Upper lobe of right lung (tissue), 1 donor: ENCODE measurements at regions not wholly inside any gene's neighbourhood (a gene's known extent, or its start where the extent isn't known, plus 50 kb on each side); places are given as distances from the start of the nearest gene placed in this dataset.
A peak's percentile ranks its signal among the peaks of the same experiment; 100 is the strongest.

Source experiments
- ATAC-seq: fragments of 200-7000 bp; cut with Tn5 transposase; one replicate; pipeline ENCODE4 v1.9.1; 2020; ENCODE audit warnings: mild to moderate bottlenecking, moderate library complexity
- DNase-seq: peaks from one replicate; pipeline ENCODE4 v3.0.0-alpha.2; 2020
- H3K27ac ChIP-seq: fragments of 200-600 bp; one replicate; pipeline ENCODE4 v1.8.0; 2022
- H3K27me3 ChIP-seq: fragments of 200-600 bp; one replicate; pipeline ENCODE4 v1.8.0; 2022; ENCODE audit warnings: mild to moderate bottlenecking
- H3K36me3 ChIP-seq: fragments of 200-600 bp; one replicate; pipeline ENCODE4 v1.8.0; 2022
- H3K4me1 ChIP-seq: fragments of 200-600 bp; one replicate; pipeline ENCODE4 v1.8.0; 2022
- H3K4me3 ChIP-seq: fragments of 200-600 bp; one replicate; pipeline ENCODE4 v1.8.0; 2022; ENCODE audit warnings: mild to moderate bottlenecking
- H3K9me3 ChIP-seq: fragments of 200-600 bp; one replicate; pipeline ENCODE4 v1.8.0; 2022
- intact Hi-C: fragments of 100-400 bp; cut with DNase I; formaldehyde crosslinking; loops from one replicate; pipeline ENCODE4 v1.11.0; 2022
- TF ChIP-seq, protein P1 (sequence below): fragments of 200-600 bp; IDR thresholded peaks from one replicate; pipeline ENCODE4 v1.8.0; 2022; ENCODE audit warnings: antibody characterized with exemption
- donor health status: DM: no; HTN: yes; CAD: no; lungs with severe emphysema.

DNA sequence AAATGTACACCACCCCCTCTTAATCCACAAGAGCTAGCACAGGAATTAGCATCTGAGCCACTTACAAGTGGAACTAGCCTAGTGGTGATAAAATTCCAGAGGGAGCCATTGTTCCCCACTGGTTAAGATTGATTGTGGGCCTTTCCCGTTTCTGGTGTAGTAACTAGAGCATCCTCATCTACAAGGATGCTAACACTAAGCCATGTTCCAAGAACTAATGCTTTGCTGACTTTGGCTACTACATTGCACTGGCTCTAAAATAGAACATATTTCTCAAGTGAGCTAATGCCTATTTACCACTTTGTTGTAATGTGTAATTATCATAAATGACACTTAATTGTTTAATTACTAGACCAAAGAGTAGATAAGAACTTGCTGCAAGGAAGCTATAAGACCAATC, 143.7 kb downstream of the FZD1 start:
- Histone ChIP-seq H3K9me3 (no peaks in the 10 kb centered on the region), H3K4me3 (no peak overlapping the region), H3K27ac (no peak overlapping the region), H3K27me3 (no peaks in the 10 kb centered on the region), H3K36me3 (no peaks in the 10 kb centered on the region), H3K4me1 (no peaks in the 10 kb centered on the region)
- DNase-seq (no peak), ATAC-seq (no peak)
- intact Hi-C loops = no loop called here
- TF ChIP-seq, protein P1, sequence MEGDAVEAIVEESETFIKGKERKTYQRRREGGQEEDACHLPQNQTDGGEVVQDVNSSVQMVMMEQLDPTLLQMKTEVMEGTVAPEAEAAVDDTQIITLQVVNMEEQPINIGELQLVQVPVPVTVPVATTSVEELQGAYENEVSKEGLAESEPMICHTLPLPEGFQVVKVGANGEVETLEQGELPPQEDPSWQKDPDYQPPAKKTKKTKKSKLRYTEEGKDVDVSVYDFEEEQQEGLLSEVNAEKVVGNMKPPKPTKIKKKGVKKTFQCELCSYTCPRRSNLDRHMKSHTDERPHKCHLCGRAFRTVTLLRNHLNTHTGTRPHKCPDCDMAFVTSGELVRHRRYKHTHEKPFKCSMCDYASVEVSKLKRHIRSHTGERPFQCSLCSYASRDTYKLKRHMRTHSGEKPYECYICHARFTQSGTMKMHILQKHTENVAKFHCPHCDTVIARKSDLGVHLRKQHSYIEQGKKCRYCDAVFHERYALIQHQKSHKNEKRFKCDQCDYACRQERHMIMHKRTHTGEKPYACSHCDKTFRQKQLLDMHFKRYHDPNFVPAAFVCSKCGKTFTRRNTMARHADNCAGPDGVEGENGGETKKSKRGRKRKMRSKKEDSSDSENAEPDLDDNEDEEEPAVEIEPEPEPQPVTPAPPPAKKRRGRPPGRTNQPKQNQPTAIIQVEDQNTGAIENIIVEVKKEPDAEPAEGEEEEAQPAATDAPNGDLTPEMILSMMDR = no peak

GRCh38 chr7:91408388-91409154, 144.3 kb downstream of the FZD1 start:
- H3K9me3 ChIP-seq = no peaks in the 10 kb centered on the region
- DNase-seq = no peak
- H3K27me3 ChIP-seq = no peaks in the 10 kb centered on the region
- no peaks in the 10 kb centered on the region for H3K36me3 ChIP-seq
- intact Hi-C loops = no loop called here
- no peak overlapping the region for H3K27ac ChIP-seq
- H3K4me3 ChIP-seq = no peak overlapping the region
- no peak for ATAC-seq
- TF ChIP-seq, protein P1 = no peak
- H3K4me1 ChIP-seq = no peaks in the 10 kb centered on the region

DNA sequence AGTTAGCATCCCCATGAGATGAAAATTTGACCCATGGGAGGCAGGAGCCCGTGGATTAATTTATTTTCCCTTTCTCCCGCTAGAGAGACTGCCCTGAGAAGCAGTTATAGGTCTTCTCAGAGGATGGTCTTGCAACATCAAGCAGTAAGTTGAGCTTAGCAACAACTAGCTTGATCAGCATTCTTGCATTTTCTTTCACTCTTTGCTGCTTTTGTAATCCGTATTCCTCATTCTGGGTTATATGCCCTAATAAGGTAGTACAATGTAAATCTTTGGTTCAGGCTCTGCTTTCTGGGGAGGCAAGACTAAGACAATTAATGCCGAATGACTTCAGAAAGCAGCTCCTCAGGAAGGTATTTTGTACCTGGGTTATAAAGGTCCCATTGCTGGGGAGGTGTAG, 146.8 kb downstream of the FZD1 start:
- no peaks in the 10 kb centered on the region for H3K36me3 ChIP-seq
- H3K4me1 ChIP-seq = no peaks in the 10 kb centered on the region
- peak; percentile 47 for ATAC-seq
- DNase-seq = no peak
- TF ChIP-seq, protein P1 = no peak
- no peaks in the 10 kb centered on the region for H3K27me3 ChIP-seq
- H3K27ac ChIP-seq = no peak overlapping the region
- no peak overlapping the region for H3K4me3 ChIP-seq
- intact Hi-C loops = no loop called here
- H3K9me3 ChIP-seq = no peaks in the 10 kb centered on the region

GRCh38 chr7:91412298-91412697, 148.1 kb downstream of the FZD1 start:
- DNase-seq (no peak), ATAC-seq (no peak)
- Histone ChIP-seq H3K36me3 (no peaks in the 10 kb centered on the region), H3K27me3 (no peaks in the 10 kb centered on the region), H3K4me1 (no peaks in the 10 kb centered on the region), H3K9me3 (no peaks in the 10 kb centered on the region), H3K27ac (no peak overlapping the region), H3K4me3 (no peak overlapping the region)
- TF ChIP-seq, protein P1 = no peak
- intact Hi-C loops = no loop called here

DNA sequence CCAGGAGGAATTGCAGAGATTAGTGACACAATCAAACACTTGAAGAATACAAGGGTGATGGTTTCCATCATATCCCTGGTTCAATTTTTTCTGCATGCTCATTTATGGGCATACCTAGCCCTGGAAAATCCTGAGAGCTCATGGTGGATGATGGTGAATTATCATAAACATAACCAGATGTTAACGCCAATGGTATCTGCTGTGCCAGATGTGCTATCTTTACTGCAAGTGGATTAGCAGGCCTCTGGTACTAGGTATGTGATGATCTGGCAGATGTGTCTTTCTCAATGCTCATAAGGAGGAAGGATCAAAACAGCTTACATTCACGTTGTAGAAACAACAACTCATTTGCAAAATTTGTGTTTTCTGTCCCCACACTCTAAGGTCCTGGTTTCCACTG, 150.5 kb downstream of the FZD1 start:
- Histone ChIP-seq H3K27me3 (no peaks in the 10 kb centered on the region), H3K27ac (no peak overlapping the region), H3K4me3 (no peak overlapping the region), H3K36me3 (no peaks in the 10 kb centered on the region), H3K9me3 (no peaks in the 10 kb centered on the region), H3K4me1 (no peaks in the 10 kb centered on the region)
- intact Hi-C loops = no loop called here
- no peak for ATAC-seq
- TF ChIP-seq, protein P1 = no peak
- no peak for DNase-seq
